HUES64 (cell line): ENCODE measurements at regions not wholly inside any gene's neighbourhood (a gene's known extent, or its start where the extent isn't known, plus 50 kb on each side); places are given as distances from the start of the nearest gene placed in this dataset.
A peak's percentile ranks its signal among the peaks of the same experiment; 100 is the strongest.
"Not testable (repeated sequence)": the region's sequence is repeated elsewhere in the genome, so short reads cannot be mapped to it uniquely, and the experiment has no call there.

Experiments used
- H3K27ac ChIP-seq: 2 replicates; pipeline ENCODE4 v1.7.0; 2013; ENCODE audit warnings: low read depth, low read length, inconsistent platforms
- H3K27me3 ChIP-seq: 2 replicates; pipeline ENCODE4 v1.6.1; 2013; ENCODE audit warnings: mild to moderate bottlenecking, low read length; ENCODE audit not compliant: insufficient read depth
- H3K36me3 ChIP-seq: 2 replicates; pipeline ENCODE4 v1.6.1; 2013; ENCODE audit warnings: mild to moderate bottlenecking, low read length; ENCODE audit not compliant: insufficient read depth
- H3K4me1 ChIP-seq: 2 replicates; pipeline ENCODE4 v1.6.1; 2013; ENCODE audit warnings: mild to moderate bottlenecking, low read length, moderate library complexity; ENCODE audit not compliant: insufficient read depth
- H3K4me3 ChIP-seq: 2 replicates; pipeline ENCODE4 v1.5.1; 2013; ENCODE audit warnings: mild to moderate bottlenecking, low read length, moderate library complexity
- H3K9ac ChIP-seq: 2 replicates; pipeline ENCODE4 v1.6.1; 2013; ENCODE audit warnings: mild to moderate bottlenecking, low read depth, low read length
- H3K9me3 ChIP-seq: 2 replicates; pipeline ENCODE4 v1.6.1; 2013; ENCODE audit warnings: low read depth, low read length; ENCODE audit not compliant: insufficient read depth
- WGBS: fragments of 150-250, 120-280 bp; methylation state at CpG from one replicate; pipeline ENCODE4 v1.1.7; 2013; ENCODE audit warnings: missing lambda C conversion rate; 5-methylcytosine and 5-hydroxymethylcytosine counted together

DNA sequence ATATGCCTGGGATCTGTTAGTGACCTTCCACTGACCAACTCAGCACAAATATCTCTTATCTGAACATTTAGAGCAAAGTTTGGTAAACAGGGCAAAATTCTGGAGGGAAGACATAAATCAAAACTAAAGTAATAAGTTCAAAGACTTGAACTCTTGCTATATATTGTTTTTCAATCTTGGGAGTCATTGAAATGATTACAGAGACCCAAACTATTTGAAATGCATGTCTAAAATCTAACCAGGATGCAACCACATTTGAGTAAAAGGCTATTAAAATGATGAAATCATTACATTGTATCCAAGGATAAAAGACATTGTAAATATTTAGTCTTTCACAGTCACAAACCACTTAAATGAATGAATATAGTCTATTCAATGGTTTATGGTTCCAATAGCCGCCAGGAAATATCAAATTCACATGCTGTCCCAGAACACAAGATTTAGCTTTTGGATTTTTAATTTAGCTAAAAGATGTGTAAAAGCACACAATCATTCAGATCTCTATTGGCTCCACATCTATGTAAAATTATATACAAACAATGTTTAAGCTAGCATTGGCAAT lies 256.6 kb upstream of the EPHA7 start:
- H3K4me3 ChIP-seq = no peak overlapping the region
- no peak overlapping the region for H3K9ac ChIP-seq
- no peaks in the 10 kb centered on the region for H3K9me3 ChIP-seq
- H3K27me3 ChIP-seq = no peaks in the 10 kb centered on the region
- H3K27ac ChIP-seq = no peak overlapping the region
- no peaks in the 10 kb centered on the region for H3K36me3 ChIP-seq
- H3K4me1 ChIP-seq = no peaks in the 10 kb centered on the region
- WGBS = 80% methylated on average over 1 of the region's 1 CpG

- Histone ChIP-seq H3K4me1 (no peaks in the 10 kb centered on the region), H3K27me3 (no peaks in the 10 kb centered on the region), H3K4me3 (no peak overlapping the region), H3K27ac (no peak overlapping the region), H3K36me3 (no peaks in the 10 kb centered on the region), H3K9me3 (no peaks in the 10 kb centered on the region), H3K9ac (no peak overlapping the region)
- 91% methylated on average over 1 of the region's 1 CpG for WGBS
Measured at GRCh38 chr6:93663111-93663510, 243.8 kb upstream of the EPHA7 start.

GRCh38 chr6:93654548-93654947 lies 235.2 kb upstream of the EPHA7 start:
- Histone ChIP-seq H3K27ac (no peak overlapping the region), H3K27me3 (no peaks in the 10 kb centered on the region), H3K4me1 (no peaks in the 10 kb centered on the region), H3K9ac (no peak overlapping the region), H3K4me3 (no peak overlapping the region), H3K9me3 (no peaks in the 10 kb centered on the region), H3K36me3 (no peaks in the 10 kb centered on the region)
- WGBS = 91% methylated on average over 2 of the region's 2 CpGs

DNA sequence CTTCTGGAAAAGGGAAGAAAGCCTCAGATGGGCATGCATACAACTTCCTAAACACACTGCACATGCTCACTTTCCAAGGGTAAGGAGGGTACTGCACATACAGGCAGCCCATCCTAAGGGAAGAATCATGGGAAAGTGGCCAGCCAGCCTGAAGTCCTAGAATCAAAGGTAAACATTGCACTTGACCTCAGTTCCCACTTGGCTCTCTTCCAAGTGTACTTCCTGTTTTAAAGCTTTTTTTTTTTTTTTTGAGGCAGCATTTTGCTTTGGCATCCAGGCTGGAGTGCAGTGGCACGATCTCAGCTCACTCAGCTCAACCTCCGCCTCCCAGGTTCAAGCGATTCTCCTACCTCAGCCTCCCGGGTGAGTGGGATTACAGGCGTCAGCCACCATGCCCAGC lies 225.3 kb upstream of the EPHA7 start:
- Histone ChIP-seq H3K4me1 (no peaks in the 10 kb centered on the region), H3K27me3 (no peaks in the 10 kb centered on the region), H3K9me3 (no peaks in the 10 kb centered on the region), H3K9ac (no peak overlapping the region), H3K4me3 (no peak overlapping the region), H3K36me3 (no peaks in the 10 kb centered on the region), H3K27ac (no peak overlapping the region)
- WGBS = 93% methylated on average over 5 of the region's 5 CpGs

DNA sequence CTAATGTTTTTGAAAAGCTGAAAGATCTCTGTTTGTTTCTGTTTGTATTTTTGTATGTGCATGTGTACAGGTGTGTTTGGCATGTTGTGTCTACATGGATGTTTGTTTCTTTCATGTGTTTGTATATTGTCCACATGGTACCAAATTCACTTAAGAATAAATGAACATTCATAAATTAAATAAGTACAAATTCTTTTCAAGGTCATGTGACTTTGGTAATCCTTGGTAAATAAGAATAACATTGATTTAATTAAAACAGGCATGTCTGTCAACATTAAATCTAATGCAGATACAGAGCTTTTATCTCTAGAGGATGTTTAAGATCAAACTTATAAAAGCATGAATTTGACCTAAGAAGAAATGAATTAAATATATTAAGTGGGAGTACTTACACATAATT lies 219.8 kb upstream of the EPHA7 start:
- H3K4me3 ChIP-seq = no peak overlapping the region
- no peak overlapping the region for H3K27ac ChIP-seq
- H3K36me3 ChIP-seq = no peaks in the 10 kb centered on the region
- H3K9me3 ChIP-seq = no peaks in the 10 kb centered on the region
- H3K4me1 ChIP-seq = no peaks in the 10 kb centered on the region
- no peak overlapping the region for H3K9ac ChIP-seq
- no peaks in the 10 kb centered on the region for H3K27me3 ChIP-seq

GRCh38 chr6:93636987-93637664 lies 217.8 kb upstream of the EPHA7 start:
- peak overlapping the region; percentile 80 for H3K9ac ChIP-seq
- 85% methylated on average over 37 of the region's 38 CpGs for WGBS

GRCh38 chr6:93624408-93624807 lies 205.0 kb upstream of the EPHA7 start:
- H3K4me3 ChIP-seq = no peak overlapping the region
- H3K9ac ChIP-seq = no peak overlapping the region
- no peaks in the 10 kb centered on the region for H3K4me1 ChIP-seq
- H3K36me3 ChIP-seq = no peaks in the 10 kb centered on the region
- H3K27ac ChIP-seq = no peak overlapping the region
- WGBS = 94% methylated on average over 3 of the region's 3 CpGs
- no peaks in the 10 kb centered on the region for H3K9me3 ChIP-seq
- H3K27me3 ChIP-seq = no peaks in the 10 kb centered on the region

More at GRCh38 chr6:93636987-93637664, 217.8 kb upstream of the EPHA7 start:
- H3K9me3 ChIP-seq, H3K36me3 ChIP-seq, H3K27ac ChIP-seq, H3K4me1 ChIP-seq, H3K27me3 ChIP-seq: not testable (repeated sequence)
- H3K4me3 ChIP-seq = peak overlapping the region; percentile 46

- Histone ChIP-seq H3K9me3 (no peaks in the 10 kb centered on the region), H3K27me3 (no peaks in the 10 kb centered on the region), H3K4me1 (no peaks in the 10 kb centered on the region), H3K9ac (no peak overlapping the region), H3K27ac (no peak overlapping the region), H3K36me3 (no peaks in the 10 kb centered on the region), H3K4me3 (no peak overlapping the region)
- 75% methylated on average over 1 of the region's 1 CpG for WGBS
Measured at GRCh38 chr6:93621442-93621841, 202.1 kb upstream of the EPHA7 start.

- H3K36me3 ChIP-seq = no peaks in the 10 kb centered on the region
- no peaks in the 10 kb centered on the region for H3K9me3 ChIP-seq
- WGBS = 96% methylated on average over 7 of the region's 7 CpGs
- H3K4me3 ChIP-seq = no peak overlapping the region
- no peaks in the 10 kb centered on the region for H3K4me1 ChIP-seq
- no peak overlapping the region for H3K27ac ChIP-seq
- no peaks in the 10 kb centered on the region for H3K27me3 ChIP-seq
- H3K9ac ChIP-seq = no peak overlapping the region
Measured at GRCh38 chr6:93604951-93605350, 185.6 kb upstream of the EPHA7 start.

- H3K36me3 ChIP-seq = no peaks in the 10 kb centered on the region
- H3K9me3 ChIP-seq = no peaks in the 10 kb centered on the region
- H3K4me1 ChIP-seq = no peaks in the 10 kb centered on the region
- H3K27ac ChIP-seq = no peak overlapping the region
- H3K9ac ChIP-seq = no peak overlapping the region
- no peak overlapping the region for H3K4me3 ChIP-seq
- 100% methylated on average over 1 of the region's 1 CpG for WGBS
- H3K27me3 ChIP-seq = no peaks in the 10 kb centered on the region
Measured at GRCh38 chr6:93592417-93592816, 173.1 kb upstream of the EPHA7 start.

DNA sequence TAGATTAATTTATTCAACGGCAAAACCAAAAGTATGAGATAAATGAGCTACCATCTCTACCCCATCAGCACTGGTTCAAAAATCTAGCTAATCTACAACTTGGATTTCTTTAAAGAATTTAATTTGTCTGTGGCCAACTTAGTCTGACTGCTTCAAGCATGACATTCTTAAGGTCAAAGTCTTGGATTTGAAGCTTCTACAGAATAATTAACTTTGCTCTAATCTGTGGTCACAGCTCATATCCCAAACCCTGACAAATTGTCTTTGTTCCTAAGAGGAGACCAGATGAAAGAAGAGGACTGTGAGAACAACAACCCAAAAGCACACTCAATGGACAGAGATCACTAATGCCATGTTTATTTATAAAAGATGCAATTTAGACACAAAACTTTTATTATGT lies 166.9 kb upstream of the EPHA7 start:
- no peaks in the 10 kb centered on the region for H3K4me1 ChIP-seq
- no peaks in the 10 kb centered on the region for H3K9me3 ChIP-seq
- no peak overlapping the region for H3K4me3 ChIP-seq
- no peaks in the 10 kb centered on the region for H3K36me3 ChIP-seq
- H3K27ac ChIP-seq = no peak overlapping the region
- no peak overlapping the region for H3K9ac ChIP-seq
- H3K27me3 ChIP-seq = no peaks in the 10 kb centered on the region
- WGBS = no CpG with 5 or more reads among the region's 1 CpG

- no peaks in the 10 kb centered on the region for H3K9me3 ChIP-seq
- H3K27ac ChIP-seq = no peak overlapping the region
- no peaks in the 10 kb centered on the region for H3K36me3 ChIP-seq
- no peak overlapping the region for H3K4me3 ChIP-seq
- peaks cover 8% of the 10 kb centered on the region for H3K4me1 ChIP-seq
- H3K9ac ChIP-seq = no peak overlapping the region
- H3K27me3 ChIP-seq = no peaks in the 10 kb centered on the region
Measured at GRCh38 chr6:93584300-93584699, 164.9 kb upstream of the EPHA7 start.
